PC-3 (cell line): ENCODE measurements at regions not wholly inside any gene's neighbourhood (a gene's known extent, or its start where the extent isn't known, plus 50 kb on each side); places are given as distances from the start of the nearest gene placed in this dataset.

Experiments
- CTCF ChIP-seq: fragments of 300-600 bp; sonication (generic); conservative IDR thresholded peaks from 2 replicates; pipeline ENCODE4 v1.5.1; 2017; ENCODE audit warnings: antibody characterized with exemption, low read depth, mild to moderate bottlenecking, low read length
- EZH2 ChIP-seq: fragments of 300-600 bp; sonication (generic); IDR thresholded peaks from one replicate; pipeline ENCODE4 v1.6.1; 2017; ENCODE audit warnings: antibody characterized with exemption, mild to moderate bottlenecking, low read length; ENCODE audit not compliant: unreplicated experiment
- EZH2phosphoT487 ChIP-seq: fragments of 300-600 bp; sonication (generic); IDR thresholded peaks from 2 replicates; pipeline ENCODE4 v1.6.1; 2018; ENCODE audit warnings: mild to moderate bottlenecking, antibody characterized with exemption, low read length, borderline replicate concordance

GRCh38 chr5:21654-22233 lies 70.2 kb upstream of the PLEKHG4B start:
- peak; percentile 66 for TF ChIP-seq CTCF
- TF ChIP-seq EZH2, result no peak
- no peak for TF ChIP-seq EZH2phosphoT487
